HUDEP-2 (cell line): ENCODE measurements at regions not wholly inside any gene's neighbourhood (a gene's known extent, or its start where the extent isn't known, plus 50 kb on each side); places are given as distances from the start of the nearest gene placed in this dataset.
A peak's percentile ranks its signal among the peaks of the same experiment; 100 is the strongest.

Experiments
- DNase-seq, 76 experiments: peaks; one replicate each; lab custom pipeline; 2025; ENCODE audit not compliant: unreplicated experiment in 76 of 76; lab: John Stamatoyannopoulos, UW

DNA sequence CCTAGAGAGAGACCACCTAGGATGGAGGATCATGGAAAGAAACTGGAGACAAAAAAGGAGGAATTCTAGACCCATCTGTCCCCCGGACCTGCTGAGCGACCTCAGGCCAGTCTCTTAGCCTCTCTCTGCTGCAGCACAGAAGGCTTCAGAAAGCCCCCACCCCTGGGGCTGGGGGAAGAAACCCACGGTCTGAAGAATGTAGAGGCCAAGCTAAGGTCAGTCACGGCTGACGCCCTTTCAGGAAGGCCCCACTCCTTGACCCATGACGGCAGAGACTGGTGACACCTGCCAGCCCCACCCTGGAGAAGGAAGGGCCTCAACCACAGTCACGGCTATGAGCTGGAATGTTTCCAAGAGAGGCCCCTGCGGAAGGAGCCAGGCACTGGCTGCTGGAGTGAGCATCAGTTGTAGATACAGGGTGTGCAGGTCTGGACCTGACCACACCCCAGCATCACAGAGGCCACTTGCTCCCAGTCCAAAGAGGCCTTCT, 120.5 kb upstream of the BOD1 start:
- peak in 4 of 76 experiments; percentile 16 to 18 (median 17) for DNase-seq

GRCh38 chr5:173739741-173740140, 123.3 kb upstream of the BOD1 start:
- no peak for DNase-seq

DNA sequence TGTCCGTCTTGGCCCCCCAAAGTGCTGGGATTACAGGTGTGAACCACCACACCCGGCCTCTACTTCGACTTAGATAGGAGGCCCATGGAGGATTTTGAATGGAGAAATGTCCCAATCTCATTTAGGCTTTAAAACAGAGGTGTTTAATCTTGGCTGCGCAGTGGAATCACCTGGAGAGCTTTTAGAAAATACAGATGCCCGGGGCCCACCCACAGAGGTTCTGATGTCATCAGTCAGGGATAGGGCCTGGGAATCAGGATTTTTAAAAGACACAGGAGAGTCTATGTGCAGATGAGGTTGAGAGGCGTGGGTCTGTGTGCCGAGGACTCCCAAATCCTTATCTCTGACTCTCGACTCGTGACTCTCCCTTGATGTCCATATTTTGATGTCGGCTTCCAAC, 124.0 kb upstream of the BOD1 start:
- no peak for DNase-seq

DNA sequence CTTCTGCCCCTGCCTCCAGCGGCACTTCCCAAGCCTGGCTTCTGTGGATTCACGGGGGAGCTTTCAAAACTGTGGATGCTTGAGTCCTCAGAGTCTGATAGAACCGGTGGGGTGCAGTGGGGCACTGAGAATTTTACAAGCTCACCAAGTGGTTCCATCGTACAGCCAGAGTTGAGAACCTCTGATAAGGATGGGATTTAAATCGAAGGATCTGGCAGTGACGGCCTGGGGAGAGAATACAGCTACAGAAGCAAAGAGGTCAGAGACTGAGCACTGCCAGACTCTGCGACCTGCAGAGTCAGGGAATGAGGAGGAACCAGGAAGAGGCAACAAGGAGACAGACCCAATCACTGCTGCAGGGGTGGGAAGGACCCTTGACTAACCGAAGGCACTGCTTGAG, 124.6 kb upstream of the BOD1 start:
- no peak for DNase-seq

- peak in 5 of 76 experiments; percentile 8 to 25 (median 14) for DNase-seq
These were observed 125.4 kb upstream of the BOD1 start for GRCh38 chr5:173741729-173742431.

GRCh38 chr5:173742432-173742816, 126.0 kb upstream of the BOD1 start:
- no peak for DNase-seq

DNA sequence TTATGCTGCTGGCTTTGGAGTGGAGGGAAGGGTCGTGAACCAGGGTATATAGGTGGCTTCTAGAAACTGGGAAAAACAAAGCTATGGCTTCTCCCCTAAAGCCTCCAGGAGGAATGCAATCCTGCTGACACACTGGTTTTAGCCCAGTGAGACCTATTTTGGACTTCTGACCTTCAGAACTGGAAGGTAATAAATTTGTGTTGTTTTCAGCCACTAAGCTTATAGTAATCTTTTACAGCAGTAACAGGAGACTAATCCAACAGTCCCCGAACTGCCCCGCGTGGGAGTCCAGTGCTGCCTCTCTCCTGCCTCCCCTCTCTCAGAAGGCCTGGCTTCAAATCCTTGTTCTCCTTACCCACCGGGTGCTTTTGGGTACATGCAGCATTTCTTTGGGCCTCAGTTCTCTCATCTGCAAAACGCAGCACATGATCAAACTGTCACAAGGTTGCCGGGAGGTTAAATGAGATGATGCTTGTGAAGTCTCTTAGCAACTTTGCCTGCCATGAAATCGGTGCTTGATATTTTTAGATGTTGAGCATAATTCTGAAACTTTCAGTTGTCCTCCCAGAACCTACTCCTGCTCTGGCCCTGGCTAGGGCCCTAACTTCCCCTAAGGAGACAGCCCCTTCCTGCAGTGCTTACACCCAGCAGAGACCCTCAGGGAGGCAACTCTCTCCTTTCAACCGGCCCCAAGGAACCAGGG, 127.3 kb upstream of the BOD1 start:
- DNase-seq = no peak

GRCh38 chr5:173744551-173744950, 128.1 kb upstream of the BOD1 start:
- DNase-seq = no peak

DNA sequence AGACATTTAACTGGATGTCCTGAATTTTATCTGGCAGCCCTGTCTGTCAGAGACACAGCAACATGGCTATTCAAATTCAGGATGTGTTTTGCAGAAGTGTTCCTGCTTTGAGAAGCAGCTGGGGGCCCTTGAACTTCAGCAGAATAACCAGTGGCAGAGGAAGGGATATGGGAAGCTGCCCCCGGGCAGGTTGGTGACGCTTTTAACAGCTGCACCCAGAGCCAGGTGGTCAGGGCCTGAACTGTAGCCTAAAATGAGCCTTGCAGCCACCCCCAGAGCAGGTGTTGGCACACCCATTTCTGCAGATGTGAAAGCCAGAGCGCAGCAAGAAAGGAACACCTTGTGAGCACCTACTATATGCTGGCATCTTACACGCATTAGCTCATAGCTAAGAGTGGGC, 128.7 kb upstream of the BOD1 start:
- DNase-seq = no peak

GRCh38 chr5:173745557-173745956, 129.1 kb upstream of the BOD1 start:
- DNase-seq = no peak

DNA sequence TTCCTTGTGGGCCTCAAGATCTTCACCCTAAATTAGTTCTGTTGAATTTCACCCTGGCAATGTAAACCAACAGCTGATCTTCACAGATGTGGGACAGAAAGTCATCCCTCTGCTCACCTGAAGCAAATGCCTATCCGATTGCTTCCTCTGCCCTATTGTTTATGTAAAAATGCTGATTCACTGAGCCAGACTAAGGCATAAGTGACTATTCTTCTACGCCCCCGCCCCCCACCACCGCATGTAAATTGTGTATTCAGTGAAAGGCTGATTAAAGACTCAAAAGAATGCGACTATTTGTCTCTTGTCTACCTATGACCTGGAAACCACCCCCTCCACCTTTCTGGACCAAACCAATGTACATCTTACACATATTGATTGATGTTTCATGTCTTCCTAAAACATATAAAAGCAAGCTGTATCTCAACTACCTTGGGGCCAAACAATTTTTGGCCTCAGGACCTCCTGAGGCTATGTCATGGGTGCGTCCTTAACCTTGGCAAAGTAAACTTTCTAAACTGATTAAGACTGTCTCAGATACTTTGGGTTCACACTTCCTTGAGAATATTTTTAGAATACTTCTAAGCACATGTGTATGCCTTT, 129.7 kb upstream of the BOD1 start:
- DNase-seq = no peak

DNA sequence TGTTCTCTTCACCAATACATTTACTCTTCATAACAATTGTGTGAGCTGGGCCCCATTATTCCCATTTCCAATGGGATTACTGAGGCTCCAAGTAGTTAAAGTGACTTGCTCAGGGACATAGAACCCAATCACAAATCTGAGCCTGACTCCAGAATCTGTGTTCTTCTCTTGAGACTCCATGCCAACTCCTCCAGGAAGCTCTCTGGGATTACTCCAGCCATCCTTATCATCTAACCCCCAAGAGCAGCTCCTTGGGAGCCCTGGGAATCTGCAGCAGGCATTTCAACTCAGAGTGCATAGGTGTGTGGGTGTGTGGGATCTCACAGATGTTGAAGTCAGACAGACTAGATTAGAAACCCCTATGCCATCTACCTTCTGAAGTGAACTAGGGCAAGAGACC, 131.4 kb upstream of the BOD1 start:
- DNase-seq = no peak

DNA sequence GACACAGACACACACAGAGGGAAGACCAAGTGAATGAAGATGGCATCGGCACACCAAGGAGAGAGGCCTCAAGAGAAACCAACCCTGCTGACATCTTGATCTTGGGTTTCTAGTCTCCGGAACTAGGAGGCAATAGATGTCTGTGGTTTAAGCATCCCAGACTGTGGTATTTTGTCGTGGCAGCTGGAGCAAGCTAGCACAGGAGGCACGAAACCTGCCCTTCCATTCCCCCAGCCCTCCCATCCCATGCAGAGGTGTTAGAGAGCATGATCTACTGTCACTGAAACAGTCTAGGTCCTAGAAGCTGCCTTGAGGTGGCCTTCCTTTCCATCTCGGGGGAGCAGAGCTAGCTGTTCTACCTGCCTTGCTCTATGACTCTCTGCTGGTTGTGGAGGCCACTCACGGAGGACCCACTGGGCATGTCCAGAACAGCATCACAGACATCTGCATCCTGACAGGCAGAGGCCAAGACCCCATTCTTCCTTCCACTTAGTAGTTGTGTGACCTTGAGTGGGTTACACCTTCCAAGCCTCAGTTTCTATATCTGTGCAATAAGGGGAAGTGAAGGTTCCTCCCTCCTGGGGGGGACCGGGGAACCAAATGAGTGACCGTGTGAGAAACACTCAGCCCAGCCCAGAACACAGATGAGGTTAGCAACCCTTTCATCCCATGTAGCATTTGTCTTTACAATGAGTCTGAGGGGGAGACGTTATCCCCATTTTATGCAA, 134.3 kb upstream of the BOD1 start:
- no peak for DNase-seq

DNA sequence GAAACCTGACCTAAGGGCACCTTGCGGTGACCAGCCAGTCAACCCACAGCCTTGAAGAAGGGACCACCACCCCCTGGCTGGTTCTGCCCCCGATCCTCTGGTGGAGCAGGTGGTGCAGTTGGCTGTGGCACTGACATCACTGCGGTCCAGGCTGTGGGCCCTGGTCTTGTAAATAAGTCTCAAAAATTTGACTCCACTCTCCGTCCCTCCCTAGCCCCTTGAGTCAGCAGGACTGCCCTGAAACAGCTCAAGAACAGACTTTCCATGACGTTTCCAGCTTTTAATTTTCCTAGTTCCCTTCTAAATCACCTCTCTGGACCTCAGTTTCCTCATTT, 134.8 kb upstream of the BOD1 start:
- DNase-seq = no peak

GRCh38 chr5:173752653-173753052, 135.5 kb upstream of the CPEB4 start:
- DNase-seq = peak in 40 of 76 experiments; percentile 10 to 66 (median 33)

DNA sequence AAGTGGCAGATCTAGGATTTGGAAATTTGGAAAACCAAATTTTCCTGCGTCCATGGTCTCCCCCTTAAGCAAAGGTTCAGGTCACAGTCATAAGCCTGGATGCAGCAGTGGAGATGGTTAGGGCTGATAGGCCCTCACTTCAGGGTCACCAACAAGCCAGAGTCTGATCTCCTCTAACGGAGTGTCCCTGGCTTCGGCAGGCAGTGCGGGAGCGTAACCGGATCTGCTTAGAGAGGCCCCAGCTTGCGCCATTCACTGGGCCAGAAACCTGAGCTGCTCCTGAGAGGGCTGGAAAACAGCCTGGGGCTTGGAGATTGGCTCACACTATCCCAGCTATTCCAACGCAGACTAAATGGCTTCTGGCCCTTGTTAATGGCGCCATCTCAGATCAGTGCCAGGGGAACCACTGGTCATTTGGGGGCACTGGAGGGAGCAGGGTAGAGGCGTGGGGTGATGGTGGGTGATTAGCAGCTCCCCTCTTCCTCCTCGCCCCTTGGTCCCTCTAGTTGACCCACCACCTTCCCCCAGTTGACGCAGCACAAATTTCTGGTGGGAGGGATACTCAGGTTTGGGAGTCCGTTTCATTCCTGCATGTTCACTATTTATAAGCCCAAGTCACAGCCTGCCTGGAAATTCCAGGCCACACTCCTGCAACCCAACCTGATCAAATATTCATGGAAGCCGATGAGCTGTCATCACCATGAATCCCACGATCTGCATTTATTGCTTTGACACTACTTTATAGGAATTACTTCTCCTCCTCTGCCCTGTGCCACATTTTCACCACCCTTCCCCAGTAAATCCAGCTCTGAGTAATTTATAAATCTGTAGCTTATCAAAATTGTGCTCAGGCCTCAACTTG, 134.6 kb upstream of the CPEB4 start:
- DNase-seq = no peak

DNA sequence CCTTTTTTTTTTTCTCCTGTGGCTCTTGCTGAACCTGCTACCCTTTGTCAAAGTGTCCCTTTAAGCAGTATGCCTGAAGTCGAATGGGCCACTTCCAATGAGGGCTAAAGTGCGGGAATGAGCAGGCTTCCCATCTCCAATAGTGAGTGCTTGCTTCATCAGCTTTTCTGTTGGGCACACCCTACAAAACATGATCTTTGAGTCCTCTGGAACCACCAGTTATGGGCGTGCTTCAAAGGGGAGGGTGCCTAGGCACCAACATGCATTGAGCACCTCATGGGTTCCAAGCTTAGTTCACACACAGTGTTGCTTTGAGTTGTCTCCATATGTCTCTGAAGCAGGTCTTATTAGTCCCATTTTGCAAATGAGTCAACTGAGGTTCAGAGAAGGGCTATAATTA, 132.8 kb upstream of the CPEB4 start:
- peak in 7 of 76 experiments; percentile 5 to 25 (median 14) for DNase-seq

DNA sequence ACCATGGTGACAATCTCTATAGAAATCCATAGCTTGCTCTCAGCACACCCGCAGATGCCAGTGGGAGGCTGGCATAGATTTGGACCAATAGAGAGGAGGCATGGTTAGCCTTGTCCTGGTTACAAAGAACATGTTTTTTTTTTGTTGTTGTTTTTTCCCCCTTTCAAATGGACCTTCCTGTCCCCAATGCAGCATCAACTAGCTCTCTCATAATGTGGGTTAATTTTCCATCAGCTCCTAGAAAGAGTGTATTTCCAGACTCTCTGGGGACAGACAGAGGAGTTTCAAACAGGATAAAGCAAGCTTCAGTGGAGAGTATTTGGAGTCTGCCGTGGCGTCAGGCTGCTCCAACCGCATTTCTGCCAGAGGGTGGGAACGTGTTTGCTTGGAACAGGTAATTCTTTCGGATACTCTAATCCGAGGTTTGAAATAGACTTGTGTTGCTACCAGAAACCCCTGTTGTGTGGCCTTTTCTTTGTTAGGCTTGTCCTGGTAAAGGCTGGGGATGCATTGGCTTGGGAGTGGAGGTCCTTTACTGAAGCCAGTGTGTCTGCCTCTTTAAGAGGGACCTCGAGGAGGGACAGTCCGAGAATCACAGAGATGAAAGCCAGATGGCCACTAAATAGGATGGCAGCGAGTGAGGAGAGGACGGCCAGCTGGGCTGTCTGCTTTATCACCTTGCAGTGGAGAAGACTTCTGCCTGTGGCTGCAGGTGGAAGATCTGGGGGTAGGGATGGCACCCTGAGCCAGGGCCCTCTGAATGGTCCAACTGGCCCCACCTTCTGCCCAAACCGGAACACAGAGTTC, 130.5 kb upstream of the CPEB4 start:
- DNase-seq = no peak

DNA sequence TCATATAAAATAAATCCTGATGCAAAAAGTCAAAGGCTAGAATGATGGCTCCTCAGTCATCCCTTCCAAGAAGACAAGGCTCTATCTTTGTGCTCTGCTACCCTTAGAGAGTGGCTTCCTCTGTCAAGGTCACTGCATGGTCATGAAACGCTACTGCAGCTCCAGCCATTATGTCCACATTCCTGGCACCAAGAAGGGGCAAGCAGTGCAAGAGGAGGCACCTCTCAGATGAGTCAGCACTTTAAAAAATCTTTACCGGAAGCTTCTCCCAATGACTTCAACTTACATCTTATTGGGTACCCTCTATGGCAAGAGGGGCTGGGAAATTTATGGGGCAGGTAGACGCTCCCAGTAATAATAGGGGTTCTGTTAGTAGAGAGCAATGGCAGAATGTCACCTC, 129.5 kb upstream of the CPEB4 start:
- DNase-seq = no peak

DNA sequence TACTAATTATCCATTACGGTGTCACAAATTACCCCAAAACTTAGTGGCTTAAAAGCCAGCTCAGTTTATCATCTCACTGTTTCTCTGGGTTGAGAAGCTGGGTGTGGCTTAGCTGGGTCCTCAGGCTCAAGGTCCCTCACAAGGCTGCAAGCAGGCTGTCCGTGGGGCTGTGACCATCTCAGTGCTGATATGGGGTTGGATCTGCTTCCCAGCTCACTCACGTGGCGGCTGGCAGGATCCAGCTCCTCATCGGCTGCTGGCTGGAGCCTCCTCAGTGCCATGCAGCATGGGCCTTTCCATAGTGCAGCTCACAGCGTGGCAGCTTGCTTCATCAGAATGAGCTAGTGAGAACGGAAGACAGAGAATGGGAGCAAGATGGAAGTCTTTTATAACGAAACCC, 128.5 kb upstream of the CPEB4 start:
- no peak for DNase-seq
